ENCODE measurements at regions not wholly inside any gene's neighbourhood (a gene's known extent, or its start where the extent isn't known, plus 50 kb on each side); places are given as distances from the start of the nearest gene placed in this dataset.

DNA sequence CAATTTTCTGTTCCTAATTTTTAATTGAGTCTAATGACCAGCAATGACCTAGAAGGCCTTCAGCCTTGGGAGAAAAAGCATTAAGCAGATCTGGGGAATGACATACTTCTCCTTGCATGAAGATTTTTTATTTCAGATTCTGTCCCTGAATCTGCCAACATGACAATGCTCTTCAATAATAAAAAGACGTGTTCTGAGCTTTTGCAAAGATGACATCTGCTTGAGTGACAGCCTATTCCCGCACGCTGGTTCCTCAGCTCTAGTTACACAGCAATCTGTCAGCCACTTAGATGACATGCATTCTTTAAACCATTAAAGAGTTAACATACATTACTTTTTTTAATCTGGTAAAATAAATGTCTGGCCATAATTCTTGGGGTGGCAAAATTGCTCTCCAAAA lies 129.3 kb upstream of the CDH6 start:
- no peaks in the 10 kb centered on the region for H3K4me1 ChIP-seq (ENCODE audit: insufficient read depth)
- DNase-seq (ENCODE audit: low spot score), result no peak
- H3K79me2 ChIP-seq (replicated peaks; ENCODE audit: insufficient read depth), result no peaks in the 10 kb centered on the region
- H2AFZ ChIP-seq, result no peak overlapping the region
- no peaks in the 10 kb centered on the region for H3K4me1 Mint-ChIP-seq
- TF ChIP-seq STAT1 (IDR thresholded peaks at IDR 0.05; ENCODE audit: unreplicated experiment) (no peak), EZH2phosphoT487 (IDR thresholded peaks at IDR 0.05; ENCODE audit: unreplicated experiment) (no peak), JUNB (IDR thresholded peaks at IDR 0.05; ENCODE audit: unreplicated experiment) (no peak), EZH2 (IDR thresholded peaks at IDR 0.05; ENCODE audit: low read depth, unreplicated experiment) (no peak), NANOG (IDR thresholded peaks at IDR 0.05; ENCODE audit: borderline replicate concordance) (no peak), CREB1 (CRISPR knock-in tag; IDR thresholded peaks at IDR 0.05; ENCODE audit: low read depth) (no peak), ZNF331 (CRISPR knock-in tag; IDR thresholded peaks at IDR 0.05; ENCODE audit: low read depth) (no peak), ZNF114 (CRISPR knock-in tag; IDR thresholded peaks at IDR 0.05) (no peak), POLR2AphosphoS5 (IDR thresholded peaks at IDR 0.05; ENCODE audit: low read depth) (no peak)
- TF ChIP-seq, protein P1, sequence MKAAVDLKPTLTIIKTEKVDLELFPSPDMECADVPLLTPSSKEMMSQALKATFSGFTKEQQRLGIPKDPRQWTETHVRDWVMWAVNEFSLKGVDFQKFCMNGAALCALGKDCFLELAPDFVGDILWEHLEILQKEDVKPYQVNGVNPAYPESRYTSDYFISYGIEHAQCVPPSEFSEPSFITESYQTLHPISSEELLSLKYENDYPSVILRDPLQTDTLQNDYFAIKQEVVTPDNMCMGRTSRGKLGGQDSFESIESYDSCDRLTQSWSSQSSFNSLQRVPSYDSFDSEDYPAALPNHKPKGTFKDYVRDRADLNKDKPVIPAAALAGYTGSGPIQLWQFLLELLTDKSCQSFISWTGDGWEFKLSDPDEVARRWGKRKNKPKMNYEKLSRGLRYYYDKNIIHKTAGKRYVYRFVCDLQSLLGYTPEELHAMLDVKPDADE (IDR thresholded peaks at IDR 0.05), result no peak
- TF ChIP-seq, protein P2, sequence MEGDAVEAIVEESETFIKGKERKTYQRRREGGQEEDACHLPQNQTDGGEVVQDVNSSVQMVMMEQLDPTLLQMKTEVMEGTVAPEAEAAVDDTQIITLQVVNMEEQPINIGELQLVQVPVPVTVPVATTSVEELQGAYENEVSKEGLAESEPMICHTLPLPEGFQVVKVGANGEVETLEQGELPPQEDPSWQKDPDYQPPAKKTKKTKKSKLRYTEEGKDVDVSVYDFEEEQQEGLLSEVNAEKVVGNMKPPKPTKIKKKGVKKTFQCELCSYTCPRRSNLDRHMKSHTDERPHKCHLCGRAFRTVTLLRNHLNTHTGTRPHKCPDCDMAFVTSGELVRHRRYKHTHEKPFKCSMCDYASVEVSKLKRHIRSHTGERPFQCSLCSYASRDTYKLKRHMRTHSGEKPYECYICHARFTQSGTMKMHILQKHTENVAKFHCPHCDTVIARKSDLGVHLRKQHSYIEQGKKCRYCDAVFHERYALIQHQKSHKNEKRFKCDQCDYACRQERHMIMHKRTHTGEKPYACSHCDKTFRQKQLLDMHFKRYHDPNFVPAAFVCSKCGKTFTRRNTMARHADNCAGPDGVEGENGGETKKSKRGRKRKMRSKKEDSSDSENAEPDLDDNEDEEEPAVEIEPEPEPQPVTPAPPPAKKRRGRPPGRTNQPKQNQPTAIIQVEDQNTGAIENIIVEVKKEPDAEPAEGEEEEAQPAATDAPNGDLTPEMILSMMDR (conservative IDR thresholded peaks at IDR 0.05; ENCODE audit: low read depth in 2 of 2), result no peak
- TF ChIP-seq, protein P3, sequence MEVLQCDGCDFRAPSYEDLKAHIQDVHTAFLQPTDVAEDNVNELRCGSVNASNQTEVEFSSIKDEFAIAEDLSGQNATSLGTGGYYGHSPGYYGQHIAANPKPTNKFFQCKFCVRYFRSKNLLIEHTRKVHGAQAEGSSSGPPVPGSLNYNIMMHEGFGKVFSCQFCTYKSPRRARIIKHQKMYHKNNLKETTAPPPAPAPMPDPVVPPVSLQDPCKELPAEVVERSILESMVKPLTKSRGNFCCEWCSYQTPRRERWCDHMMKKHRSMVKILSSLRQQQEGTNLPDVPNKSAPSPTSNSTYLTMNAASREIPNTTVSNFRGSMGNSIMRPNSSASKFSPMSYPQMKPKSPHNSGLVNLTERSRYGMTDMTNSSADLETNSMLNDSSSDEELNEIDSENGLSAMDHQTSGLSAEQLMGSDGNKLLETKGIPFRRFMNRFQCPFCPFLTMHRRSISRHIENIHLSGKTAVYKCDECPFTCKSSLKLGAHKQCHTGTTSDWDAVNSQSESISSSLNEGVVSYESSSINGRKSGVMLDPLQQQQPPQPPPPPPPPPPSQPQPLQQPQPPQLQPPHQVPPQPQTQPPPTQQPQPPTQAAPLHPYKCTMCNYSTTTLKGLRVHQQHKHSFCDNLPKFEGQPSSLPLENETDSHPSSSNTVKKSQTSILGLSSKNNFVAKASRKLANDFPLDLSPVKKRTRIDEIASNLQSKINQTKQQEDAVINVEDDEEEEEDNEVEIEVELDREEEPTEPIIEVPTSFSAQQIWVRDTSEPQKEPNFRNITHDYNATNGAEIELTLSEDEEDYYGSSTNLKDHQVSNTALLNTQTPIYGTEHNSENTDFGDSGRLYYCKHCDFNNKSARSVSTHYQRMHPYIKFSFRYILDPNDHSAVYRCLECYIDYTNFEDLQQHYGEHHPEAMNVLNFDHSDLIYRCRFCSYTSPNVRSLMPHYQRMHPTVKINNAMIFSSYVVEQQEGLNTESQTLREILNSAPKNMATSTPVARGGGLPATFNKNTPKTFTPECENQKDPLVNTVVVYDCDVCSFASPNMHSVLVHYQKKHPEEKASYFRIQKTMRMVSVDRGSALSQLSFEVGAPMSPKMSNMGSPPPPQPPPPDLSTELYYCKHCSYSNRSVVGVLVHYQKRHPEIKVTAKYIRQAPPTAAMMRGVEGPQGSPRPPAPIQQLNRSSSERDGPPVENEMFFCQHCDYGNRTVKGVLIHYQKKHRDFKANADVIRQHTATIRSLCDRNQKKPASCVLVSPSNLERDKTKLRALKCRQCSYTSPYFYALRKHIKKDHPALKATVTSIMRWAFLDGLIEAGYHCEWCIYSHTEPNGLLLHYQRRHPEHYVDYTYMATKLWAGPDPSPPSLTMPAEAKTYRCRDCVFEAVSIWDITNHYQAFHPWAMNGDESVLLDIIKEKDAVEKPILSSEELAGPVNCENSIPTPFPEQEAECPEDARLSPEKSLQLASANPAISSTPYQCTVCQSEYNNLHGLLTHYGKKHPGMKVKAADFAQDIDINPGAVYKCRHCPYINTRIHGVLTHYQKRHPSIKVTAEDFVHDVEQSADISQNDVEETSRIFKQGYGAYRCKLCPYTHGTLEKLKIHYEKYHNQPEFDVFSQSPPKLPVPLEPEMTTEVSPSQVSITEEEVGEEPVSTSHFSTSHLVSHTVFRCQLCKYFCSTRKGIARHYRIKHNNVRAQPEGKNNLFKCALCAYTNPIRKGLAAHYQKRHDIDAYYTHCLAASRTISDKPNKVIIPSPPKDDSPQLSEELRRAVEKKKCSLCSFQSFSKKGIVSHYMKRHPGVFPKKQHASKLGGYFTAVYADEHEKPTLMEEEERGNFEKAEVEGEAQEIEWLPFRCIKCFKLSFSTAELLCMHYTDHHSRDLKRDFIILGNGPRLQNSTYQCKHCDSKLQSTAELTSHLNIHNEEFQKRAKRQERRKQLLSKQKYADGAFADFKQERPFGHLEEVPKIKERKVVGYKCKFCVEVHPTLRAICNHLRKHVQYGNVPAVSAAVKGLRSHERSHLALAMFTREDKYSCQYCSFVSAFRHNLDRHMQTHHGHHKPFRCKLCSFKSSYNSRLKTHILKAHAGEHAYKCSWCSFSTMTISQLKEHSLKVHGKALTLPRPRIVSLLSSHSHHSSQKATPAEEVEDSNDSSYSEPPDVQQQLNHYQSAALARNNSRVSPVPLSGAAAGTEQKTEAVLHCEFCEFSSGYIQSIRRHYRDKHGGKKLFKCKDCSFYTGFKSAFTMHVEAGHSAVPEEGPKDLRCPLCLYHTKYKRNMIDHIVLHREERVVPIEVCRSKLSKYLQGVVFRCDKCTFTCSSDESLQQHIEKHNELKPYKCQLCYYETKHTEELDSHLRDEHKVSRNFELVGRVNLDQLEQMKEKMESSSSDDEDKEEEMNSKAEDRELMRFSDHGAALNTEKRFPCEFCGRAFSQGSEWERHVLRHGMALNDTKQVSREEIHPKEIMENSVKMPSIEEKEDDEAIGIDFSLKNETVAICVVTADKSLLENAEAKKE (CRISPR knock-in tag; IDR thresholded peaks at IDR 0.05), result no peak
- H4K20me1 ChIP-seq (replicated peaks; ENCODE audit: insufficient read depth), result no peaks in the 10 kb centered on the region
- H3K9me2 ChIP-seq (ENCODE audit: insufficient read depth), result no peaks in the 10 kb centered on the region
- H3K4me3 Mint-ChIP-seq, result no peak overlapping the region
- no peak overlapping the region for H3K27ac ChIP-seq (ENCODE audit: low read depth)
- H3K4me3 ChIP-seq, result no peak overlapping the region
- no peaks in the 10 kb centered on the region for H3F3A ChIP-seq (replicated peaks; ENCODE audit: low read depth)
- no peaks in the 10 kb centered on the region for H3K27me3 ChIP-seq (ENCODE audit: insufficient read depth)
- no peaks in the 10 kb centered on the region for H3K27me3 Mint-ChIP-seq (ENCODE audit: insufficient read depth, low read depth, poor library complexity)
- no peaks in the 10 kb centered on the region for H3K36me3 ChIP-seq (ENCODE audit: insufficient read depth)
- no peaks in the 10 kb centered on the region for H3K36me3 Mint-ChIP-seq (ENCODE audit: low read depth)
- H3K27ac Mint-ChIP-seq, result no peak overlapping the region
- H3K9me3 Mint-ChIP-seq, result no peaks in the 10 kb centered on the region
- ATAC-seq, result no peak
- no peak overlapping the region for H3K4me2 ChIP-seq

All from GM23338 (cell line).